Stimulated activated CD8-positive, alpha-beta memory T cell treated with anti-CD3 and anti-CD28 coated beads, Interleukin-15, amount 100 ng/mL, for 4 hours (primary cell): ENCODE measurements at regions not wholly inside any gene's neighbourhood (a gene's known extent, or its start where the extent isn't known, plus 50 kb on each side); places are given as distances from the start of the nearest gene placed in this dataset.
"Not testable (repeated sequence)": the region's sequence is repeated elsewhere in the genome, so short reads cannot be mapped to it uniquely, and the experiment has no call there.

Source experiments
- DNase-seq, 2 donors: peaks; one replicate each; pipeline ENCODE4 v3.0.0-alpha.2; 2020; ENCODE audit warnings: low read depth in 2 of 2

- not testable (repeated sequence) for DNase-seq
Measured at GRCh38 chr16:70014915-70015314, 63.8 kb downstream of the CLEC18A start.

- not testable (repeated sequence) for DNase-seq
Measured at GRCh38 chr16:70016751-70017150, 65.6 kb downstream of the CLEC18A start.

GRCh38 chr16:70018254-70018653 lies 67.1 kb downstream of the CLEC18A start:
- DNase-seq: peak in 1 of 2 donors; percentile 9

GRCh38 chr16:70023207-70023606 lies 72.1 kb downstream of the CLEC18A start:
- DNase-seq: not testable (repeated sequence)

- not testable (repeated sequence) for DNase-seq
Measured at GRCh38 chr16:70023956-70024355, 72.8 kb downstream of the CLEC18A start.

GRCh38 chr16:70026165-70026854 lies 75.2 kb downstream of the CLEC18A start:
- peak; percentile 3 for DNase-seq

- DNase-seq: not testable (repeated sequence)
Measured at GRCh38 chr16:70032906-70033305, 81.2 kb upstream of the PDPR start.

- DNase-seq: not testable (repeated sequence)
Measured at GRCh38 chr16:70037913-70038312, 76.2 kb upstream of the PDPR start.

- DNase-seq: not testable (repeated sequence)
Measured at GRCh38 chr16:70040554-70040953, 73.6 kb upstream of the PDPR start.

GRCh38 chr16:70043538-70044067 lies 70.5 kb upstream of the PDPR start:
- not testable (repeated sequence) for DNase-seq

- DNase-seq: not testable (repeated sequence)
Measured at GRCh38 chr16:70046560-70046959, 67.6 kb upstream of the PDPR start.

- DNase-seq: not testable (repeated sequence)
Measured at GRCh38 chr16:70048083-70048482, 66.0 kb upstream of the PDPR start.

GRCh38 chr16:70058056-70058455 lies 56.1 kb upstream of the PDPR start:
- not testable (repeated sequence) for DNase-seq

GRCh38 chr16:70059429-70059828 lies 54.7 kb upstream of the PDPR start:
- not testable (repeated sequence) for DNase-seq

- not testable (repeated sequence) for DNase-seq
Measured at GRCh38 chr16:70060521-70061027, 53.6 kb upstream of the PDPR start.

- not testable (repeated sequence) for DNase-seq
Measured at GRCh38 chr16:70061671-70062218, 52.4 kb upstream of the PDPR start.

- not testable (repeated sequence) for DNase-seq
Measured at GRCh38 chr16:70062947-70063346, 51.2 kb upstream of the PDPR start.
